ENCODE measurements at regions not wholly inside any gene's neighbourhood (a gene's known extent, or its start where the extent isn't known, plus 50 kb on each side); places are given as distances from the start of the nearest gene placed in this dataset.

DNA sequence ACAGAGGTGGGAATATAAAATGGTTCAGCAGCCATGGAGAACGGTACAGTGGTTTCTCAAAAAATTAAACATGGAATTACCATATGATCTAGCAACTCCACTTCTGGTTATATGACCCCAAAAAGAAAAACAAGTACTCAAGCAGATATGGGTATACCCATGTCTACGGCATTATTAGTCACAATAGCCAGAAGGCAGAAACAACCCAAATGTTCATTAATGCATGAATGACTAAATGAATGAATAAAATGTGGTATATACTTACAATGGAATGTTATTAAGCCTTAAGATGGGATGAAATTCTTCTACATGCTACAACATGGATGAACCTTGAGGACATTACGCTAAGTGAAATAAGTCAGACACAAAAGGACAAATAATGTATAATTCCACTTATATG is 141.3 kb upstream of the FOXN2 start:
- Histone ChIP-seq H3K36me3 (ENCODE audit: insufficient read depth, low read length) (no peaks in the 10 kb centered on the region), H3K9me2 (replicated peaks; ENCODE audit: low read depth, low read length) (no peaks in the 10 kb centered on the region), H3F3A (ENCODE audit: low read depth) (no peaks in the 10 kb centered on the region), H4K20me1 (ENCODE audit: insufficient read depth, low read length, poor library complexity, severe bottlenecking) (no peaks in the 10 kb centered on the region), H3K4me3 (ENCODE audit: low read length, poor library complexity, severe bottlenecking) (no peak overlapping the region), H3K9ac (ENCODE audit: low read depth, low read length, poor library complexity, severe bottlenecking) (no peak overlapping the region), H3K9me3 (ENCODE audit: insufficient read depth, low read depth, low read length) (no peaks in the 10 kb centered on the region), H3K79me2 (ENCODE audit: insufficient read depth, low read length) (no peaks in the 10 kb centered on the region), H3K27me3 (ENCODE audit: insufficient read depth, low read length, poor library complexity, severe bottlenecking) (no peaks in the 10 kb centered on the region), H3K4me2 (ENCODE audit: low read depth, low read length, poor library complexity, severe bottlenecking) (no peak overlapping the region), H2AFZ (ENCODE audit: low read length) (no peak overlapping the region), H3K4me1 (ENCODE audit: insufficient read depth, low read length, poor library complexity, severe bottlenecking) (no peaks in the 10 kb centered on the region)
- TF ChIP-seq EZH2phosphoT487 (IDR thresholded peaks at IDR 0.05; ENCODE audit: borderline replicate concordance): no peak
- TF ChIP-seq, protein P1, sequence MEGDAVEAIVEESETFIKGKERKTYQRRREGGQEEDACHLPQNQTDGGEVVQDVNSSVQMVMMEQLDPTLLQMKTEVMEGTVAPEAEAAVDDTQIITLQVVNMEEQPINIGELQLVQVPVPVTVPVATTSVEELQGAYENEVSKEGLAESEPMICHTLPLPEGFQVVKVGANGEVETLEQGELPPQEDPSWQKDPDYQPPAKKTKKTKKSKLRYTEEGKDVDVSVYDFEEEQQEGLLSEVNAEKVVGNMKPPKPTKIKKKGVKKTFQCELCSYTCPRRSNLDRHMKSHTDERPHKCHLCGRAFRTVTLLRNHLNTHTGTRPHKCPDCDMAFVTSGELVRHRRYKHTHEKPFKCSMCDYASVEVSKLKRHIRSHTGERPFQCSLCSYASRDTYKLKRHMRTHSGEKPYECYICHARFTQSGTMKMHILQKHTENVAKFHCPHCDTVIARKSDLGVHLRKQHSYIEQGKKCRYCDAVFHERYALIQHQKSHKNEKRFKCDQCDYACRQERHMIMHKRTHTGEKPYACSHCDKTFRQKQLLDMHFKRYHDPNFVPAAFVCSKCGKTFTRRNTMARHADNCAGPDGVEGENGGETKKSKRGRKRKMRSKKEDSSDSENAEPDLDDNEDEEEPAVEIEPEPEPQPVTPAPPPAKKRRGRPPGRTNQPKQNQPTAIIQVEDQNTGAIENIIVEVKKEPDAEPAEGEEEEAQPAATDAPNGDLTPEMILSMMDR (conservative IDR thresholded peaks at IDR 0.05; ENCODE audit: low read length): no peak

DNA sequence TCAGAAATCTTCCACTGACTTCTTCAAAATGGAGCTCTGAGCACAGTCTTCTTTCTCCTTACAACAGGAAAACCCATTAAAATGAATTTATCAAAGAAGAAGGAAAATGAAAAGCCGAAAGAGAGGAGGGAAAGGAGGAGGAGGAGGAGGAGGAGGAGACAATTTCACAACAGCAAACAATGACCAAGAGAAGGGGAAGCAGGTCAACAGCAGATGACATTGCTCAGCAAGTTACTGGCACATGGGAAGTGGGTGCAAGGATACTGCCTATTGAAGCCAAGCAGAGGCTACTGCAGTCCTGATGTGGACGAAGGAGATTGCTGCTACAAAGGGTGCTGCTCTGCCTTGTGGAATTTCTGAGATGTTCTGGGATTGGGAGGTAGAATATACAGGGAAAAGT is 140.0 kb upstream of the FOXN2 start:
- no peak overlapping the region for H2AFZ ChIP-seq (ENCODE audit: low read length)
- H3K4me1 ChIP-seq (ENCODE audit: insufficient read depth, low read length, poor library complexity, severe bottlenecking): no peaks in the 10 kb centered on the region
- H3K4me3 ChIP-seq (ENCODE audit: low read length, poor library complexity, severe bottlenecking): no peak overlapping the region
- no peaks in the 10 kb centered on the region for H4K20me1 ChIP-seq (ENCODE audit: insufficient read depth, low read length, poor library complexity, severe bottlenecking)
- no peaks in the 10 kb centered on the region for H3K27me3 ChIP-seq (ENCODE audit: insufficient read depth, low read length, poor library complexity, severe bottlenecking)
- H3K9ac ChIP-seq (ENCODE audit: low read depth, low read length, poor library complexity, severe bottlenecking): no peak overlapping the region
- H3K9me2 ChIP-seq (replicated peaks; ENCODE audit: low read depth, low read length): no peaks in the 10 kb centered on the region
- no peaks in the 10 kb centered on the region for H3K9me3 ChIP-seq (ENCODE audit: insufficient read depth, low read depth, low read length)
- no peaks in the 10 kb centered on the region for H3K36me3 ChIP-seq (ENCODE audit: insufficient read depth, low read length)
- TF ChIP-seq, protein P1 (conservative IDR thresholded peaks at IDR 0.05; ENCODE audit: low read length): no peak
- no peak for TF ChIP-seq EZH2phosphoT487 (IDR thresholded peaks at IDR 0.05; ENCODE audit: borderline replicate concordance)
- H3K79me2 ChIP-seq (ENCODE audit: insufficient read depth, low read length): no peaks in the 10 kb centered on the region
- H3F3A ChIP-seq (ENCODE audit: low read depth): no peaks in the 10 kb centered on the region
- H3K4me2 ChIP-seq (ENCODE audit: low read depth, low read length, poor library complexity, severe bottlenecking): no peak overlapping the region

DNA sequence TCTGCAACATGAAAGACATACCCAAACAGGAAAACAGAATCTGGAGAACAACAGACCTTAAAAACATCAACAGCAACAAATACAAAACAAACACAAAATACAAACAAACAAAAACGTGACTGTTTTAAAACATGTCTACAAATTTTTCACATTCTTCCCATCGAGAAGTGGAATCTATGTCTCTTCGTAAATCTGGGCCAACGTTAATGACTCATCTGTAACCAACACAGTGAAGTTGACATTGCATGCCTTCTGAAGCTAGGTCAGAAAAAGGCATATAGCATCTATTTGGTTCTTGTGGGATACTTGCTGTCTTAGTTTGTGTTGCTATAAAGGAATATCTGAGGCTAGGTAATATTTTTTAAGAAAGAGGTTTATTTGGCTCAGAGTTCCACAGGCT is 139.2 kb upstream of the FOXN2 start:
- H2AFZ ChIP-seq (ENCODE audit: low read length): no peak overlapping the region
- H3K9ac ChIP-seq (ENCODE audit: low read depth, low read length, poor library complexity, severe bottlenecking): no peak overlapping the region
- no peaks in the 10 kb centered on the region for H3K9me2 ChIP-seq (replicated peaks; ENCODE audit: low read depth, low read length)
- H3K4me1 ChIP-seq (ENCODE audit: insufficient read depth, low read length, poor library complexity, severe bottlenecking): no peaks in the 10 kb centered on the region
- H3K9me3 ChIP-seq (ENCODE audit: insufficient read depth, low read depth, low read length): no peaks in the 10 kb centered on the region
- no peak overlapping the region for H3K4me2 ChIP-seq (ENCODE audit: low read depth, low read length, poor library complexity, severe bottlenecking)
- H3F3A ChIP-seq (ENCODE audit: low read depth): no peaks in the 10 kb centered on the region
- TF ChIP-seq, protein P1 (conservative IDR thresholded peaks at IDR 0.05; ENCODE audit: low read length): no peak
- TF ChIP-seq EZH2phosphoT487 (IDR thresholded peaks at IDR 0.05; ENCODE audit: borderline replicate concordance): no peak
- H3K4me3 ChIP-seq (ENCODE audit: low read length, poor library complexity, severe bottlenecking): no peak overlapping the region
- no peaks in the 10 kb centered on the region for H3K79me2 ChIP-seq (ENCODE audit: insufficient read depth, low read length)
- H3K27me3 ChIP-seq (ENCODE audit: insufficient read depth, low read length, poor library complexity, severe bottlenecking): no peaks in the 10 kb centered on the region
- H3K36me3 ChIP-seq (ENCODE audit: insufficient read depth, low read length): no peaks in the 10 kb centered on the region
- no peaks in the 10 kb centered on the region for H4K20me1 ChIP-seq (ENCODE audit: insufficient read depth, low read length, poor library complexity, severe bottlenecking)
